ENCODE measurements at regions not wholly inside any gene's neighbourhood (a gene's known extent, or its start where the extent isn't known, plus 50 kb on each side); places are given as distances from the start of the nearest gene placed in this dataset.

DNA sequence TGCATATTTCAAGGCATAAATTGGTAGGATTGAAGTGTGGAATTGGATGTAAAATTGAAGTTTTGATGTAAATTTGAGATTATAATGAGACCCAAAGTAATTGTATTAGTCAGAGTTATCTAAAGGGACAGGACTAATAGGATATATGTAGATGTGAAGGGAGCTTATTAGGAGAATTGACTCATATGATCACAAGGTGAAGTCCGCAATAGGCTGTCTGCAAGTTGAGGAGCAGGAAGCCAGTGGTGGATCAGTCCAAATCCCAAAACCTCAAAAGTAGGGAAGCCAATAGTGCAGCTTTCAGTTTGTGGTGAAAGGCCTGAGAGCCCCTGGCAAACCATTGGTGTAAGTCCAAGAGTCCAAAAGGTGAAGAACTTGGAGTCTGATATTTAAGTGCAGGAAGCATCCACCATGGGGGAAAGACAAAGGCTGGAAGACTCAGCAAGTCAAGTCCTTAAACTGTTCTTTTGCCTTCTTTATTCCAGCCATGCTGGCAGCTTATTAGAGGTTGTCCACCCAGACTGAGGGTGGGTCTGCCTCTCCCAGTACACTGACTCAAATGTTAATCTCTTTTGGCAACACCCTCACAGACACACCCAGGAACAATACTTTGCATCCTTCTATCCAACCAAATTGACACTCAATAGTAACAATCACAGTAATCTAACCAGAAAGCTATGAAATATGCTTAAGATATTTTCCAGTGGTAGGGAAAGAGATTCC is 442.6 kb upstream of the PTCHD4 start:
- TF ChIP-seq TSHZ2 (CRISPR knock-in tag; IDR thresholded peaks at IDR 0.05) = no peak
- no peak for TF ChIP-seq OSR1 (CRISPR knock-in tag; IDR thresholded peaks at IDR 0.05)
- TF ChIP-seq ZFP30 (CRISPR knock-in tag; IDR thresholded peaks at IDR 0.05) = no peak
- no peak for TF ChIP-seq ARNTL (CRISPR knock-in tag; IDR thresholded peaks at IDR 0.05; ENCODE audit: borderline replicate concordance, low read depth)
- TF ChIP-seq PATZ1 (CRISPR knock-in tag; IDR thresholded peaks at IDR 0.05; ENCODE audit: borderline replicate concordance) = no peak
- TF ChIP-seq ZNF565 (CRISPR knock-in tag; conservative IDR thresholded peaks at IDR 0.05; ENCODE audit: low read depth) = no peak
- TF ChIP-seq ZNF70 (CRISPR knock-in tag; IDR thresholded peaks at IDR 0.05) = no peak
- ATAC-seq = no peak

GRCh38 chr6:48552905-48553304 is 441.9 kb upstream of the PTCHD4 start:
- TF ChIP-seq, protein P1, sequence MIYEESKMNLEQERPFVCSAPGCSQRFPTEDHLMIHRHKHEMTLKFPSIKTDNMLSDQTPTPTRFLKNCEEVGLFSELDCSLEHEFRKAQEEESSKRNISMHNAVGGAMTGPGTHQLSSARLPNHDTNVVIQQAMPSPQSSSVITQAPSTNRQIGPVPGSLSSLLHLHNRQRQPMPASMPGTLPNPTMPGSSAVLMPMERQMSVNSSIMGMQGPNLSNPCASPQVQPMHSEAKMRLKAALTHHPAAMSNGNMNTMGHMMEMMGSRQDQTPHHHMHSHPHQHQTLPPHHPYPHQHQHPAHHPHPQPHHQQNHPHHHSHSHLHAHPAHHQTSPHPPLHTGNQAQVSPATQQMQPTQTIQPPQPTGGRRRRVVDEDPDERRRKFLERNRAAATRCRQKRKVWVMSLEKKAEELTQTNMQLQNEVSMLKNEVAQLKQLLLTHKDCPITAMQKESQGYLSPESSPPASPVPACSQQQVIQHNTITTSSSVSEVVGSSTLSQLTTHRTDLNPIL (CRISPR knock-in tag; IDR thresholded peaks at IDR 0.05; ENCODE audit: low read depth) = no peak
- no peak for TF ChIP-seq ZNF8 (CRISPR knock-in tag; IDR thresholded peaks at IDR 0.05)
- no peak for TF ChIP-seq PPARA (CRISPR knock-in tag; IDR thresholded peaks at IDR 0.05; ENCODE audit: borderline replicate concordance)
- TF ChIP-seq, protein P2, sequence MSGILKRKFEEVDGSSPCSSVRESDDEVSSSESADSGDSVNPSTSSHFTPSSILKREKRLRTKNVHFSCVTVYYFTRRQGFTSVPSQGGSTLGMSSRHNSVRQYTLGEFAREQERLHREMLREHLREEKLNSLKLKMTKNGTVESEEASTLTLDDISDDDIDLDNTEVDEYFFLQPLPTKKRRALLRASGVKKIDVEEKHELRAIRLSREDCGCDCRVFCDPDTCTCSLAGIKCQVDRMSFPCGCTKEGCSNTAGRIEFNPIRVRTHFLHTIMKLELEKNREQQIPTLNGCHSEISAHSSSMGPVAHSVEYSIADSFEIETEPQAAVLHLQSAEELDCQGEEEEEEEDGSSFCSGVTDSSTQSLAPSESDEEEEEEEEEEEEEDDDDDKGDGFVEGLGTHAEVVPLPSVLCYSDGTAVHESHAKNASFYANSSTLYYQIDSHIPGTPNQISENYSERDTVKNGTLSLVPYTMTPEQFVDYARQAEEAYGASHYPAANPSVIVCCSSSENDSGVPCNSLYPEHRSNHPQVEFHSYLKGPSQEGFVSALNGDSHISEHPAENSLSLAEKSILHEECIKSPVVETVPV (CRISPR knock-in tag; IDR thresholded peaks at IDR 0.05) = no peak
- TF ChIP-seq SNAI2 (CRISPR knock-in tag; IDR thresholded peaks at IDR 0.05) = no peak
- TF ChIP-seq CSDC2 (CRISPR knock-in tag; IDR thresholded peaks at IDR 0.05) = no peak
- no peak for TF ChIP-seq TOX (CRISPR knock-in tag; IDR thresholded peaks at IDR 0.05; ENCODE audit: borderline replicate concordance)
- no peak for TF ChIP-seq PATZ1 (CRISPR knock-in tag; IDR thresholded peaks at IDR 0.05; ENCODE audit: borderline replicate concordance)
- TF ChIP-seq GLIS3 (CRISPR knock-in tag; IDR thresholded peaks at IDR 0.05) = no peak
- no peak for TF ChIP-seq TSHZ2 (CRISPR knock-in tag; IDR thresholded peaks at IDR 0.05)
- no peak for TF ChIP-seq ZC3H10 (CRISPR knock-in tag; IDR thresholded peaks at IDR 0.05)
- no peak for TF ChIP-seq RARB (CRISPR knock-in tag; IDR thresholded peaks at IDR 0.05)
- no peak for TF ChIP-seq OSR1 (CRISPR knock-in tag; IDR thresholded peaks at IDR 0.05)
- TF ChIP-seq ZFP3 (CRISPR knock-in tag; IDR thresholded peaks at IDR 0.05) = no peak
- no peak for TF ChIP-seq ZNF565 (CRISPR knock-in tag; conservative IDR thresholded peaks at IDR 0.05; ENCODE audit: low read depth)
- no peak for ATAC-seq

All from SK-N-SH treated with all-trans-retinoic acid at 6 μM for 48 hours (cell line).